ENCODE measurements at regions not wholly inside any gene's neighbourhood (a gene's known extent, or its start where the extent isn't known, plus 50 kb on each side); places are given as distances from the start of the nearest gene placed in this dataset.
"Not testable (repeated sequence)": the region's sequence is repeated elsewhere in the genome, so short reads cannot be mapped to it uniquely, and the experiment has no call there.

GRCh38 chr2:166727095-166727494 is 161.2 kb upstream of the XIRP2 start:
- no peak for DNase-seq

- DNase-seq, result no peak
Measured at GRCh38 chr2:166725927-166726924, 162.1 kb upstream of the XIRP2 start.

- no peak for DNase-seq
Measured at GRCh38 chr2:166716968-166717367, 171.3 kb upstream of the XIRP2 start.

GRCh38 chr2:166700079-166700478 is 188.2 kb upstream of the XIRP2 start:
- DNase-seq, result no peak

DNA sequence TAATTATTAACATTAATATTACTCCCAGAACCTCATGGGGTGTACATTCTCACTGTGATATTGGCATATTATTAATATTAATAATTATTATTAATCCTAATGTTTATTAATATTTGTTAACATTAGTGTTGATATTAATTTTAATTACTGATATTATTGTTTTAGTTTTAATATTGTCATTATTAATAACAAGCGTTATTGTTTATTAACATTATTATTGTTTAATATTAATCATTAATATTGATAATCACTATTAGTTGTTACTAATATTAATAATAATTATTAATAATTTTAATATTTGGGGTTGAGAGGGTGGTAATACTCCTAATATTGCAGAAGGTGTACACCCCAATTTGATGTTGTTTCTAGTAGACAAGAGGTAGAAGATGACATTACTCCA is 193.1 kb upstream of the XIRP2 start:
- DNase-seq, result no peak

- DNase-seq, result not testable (repeated sequence)
Measured at GRCh38 chr2:166686057-166686456, 192.0 kb upstream of the SCN7A start.

- no peak for DNase-seq
Measured at GRCh38 chr2:166677996-166678395, 183.9 kb upstream of the SCN7A start.

GRCh38 chr2:166676716-166677115 is 182.7 kb upstream of the SCN7A start:
- no peak for DNase-seq

GRCh38 chr2:166675553-166675952 is 181.5 kb upstream of the SCN7A start:
- DNase-seq, result no peak

GRCh38 chr2:166673986-166674385 is 179.9 kb upstream of the SCN7A start:
- no peak for DNase-seq

DNA sequence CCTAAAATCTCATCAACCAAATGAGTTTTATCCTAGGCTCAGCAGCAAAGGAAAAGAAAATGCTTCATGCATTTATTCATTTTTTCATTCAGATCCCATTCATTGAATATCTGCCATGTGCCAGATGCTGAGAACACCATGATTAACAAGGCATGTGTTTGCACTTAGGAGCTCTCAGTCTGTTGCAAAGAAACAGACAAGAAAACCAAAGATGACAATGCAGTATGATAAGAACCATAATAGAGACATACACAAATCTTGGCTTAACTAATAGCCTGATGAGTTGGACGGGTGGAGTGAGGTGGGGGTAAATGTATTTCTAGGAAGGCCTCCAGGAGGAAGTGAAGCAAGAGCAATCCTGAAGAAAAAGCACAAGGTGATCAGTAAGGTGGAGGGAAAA is 177.8 kb upstream of the SCN7A start:
- DNase-seq, result no peak

DNA sequence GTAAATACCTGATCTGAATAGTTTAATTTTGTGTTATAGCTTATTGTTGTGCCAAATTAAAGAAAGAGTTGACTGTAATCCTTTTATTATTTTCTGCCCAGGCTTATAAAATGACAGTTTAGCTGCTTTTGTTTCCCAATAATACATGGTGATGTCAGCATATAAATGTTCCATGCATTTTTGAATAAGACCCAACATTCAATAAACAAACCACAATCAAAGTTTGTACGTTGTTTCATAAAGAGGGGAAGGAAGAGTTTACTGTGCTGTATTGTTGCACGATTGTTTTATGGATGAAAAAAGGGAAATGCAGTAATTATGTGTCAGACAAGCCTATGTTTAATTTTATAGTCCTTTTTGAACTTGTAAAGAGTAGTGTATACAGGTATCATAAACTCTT is 177.2 kb upstream of the SCN7A start:
- no peak for DNase-seq

DNA sequence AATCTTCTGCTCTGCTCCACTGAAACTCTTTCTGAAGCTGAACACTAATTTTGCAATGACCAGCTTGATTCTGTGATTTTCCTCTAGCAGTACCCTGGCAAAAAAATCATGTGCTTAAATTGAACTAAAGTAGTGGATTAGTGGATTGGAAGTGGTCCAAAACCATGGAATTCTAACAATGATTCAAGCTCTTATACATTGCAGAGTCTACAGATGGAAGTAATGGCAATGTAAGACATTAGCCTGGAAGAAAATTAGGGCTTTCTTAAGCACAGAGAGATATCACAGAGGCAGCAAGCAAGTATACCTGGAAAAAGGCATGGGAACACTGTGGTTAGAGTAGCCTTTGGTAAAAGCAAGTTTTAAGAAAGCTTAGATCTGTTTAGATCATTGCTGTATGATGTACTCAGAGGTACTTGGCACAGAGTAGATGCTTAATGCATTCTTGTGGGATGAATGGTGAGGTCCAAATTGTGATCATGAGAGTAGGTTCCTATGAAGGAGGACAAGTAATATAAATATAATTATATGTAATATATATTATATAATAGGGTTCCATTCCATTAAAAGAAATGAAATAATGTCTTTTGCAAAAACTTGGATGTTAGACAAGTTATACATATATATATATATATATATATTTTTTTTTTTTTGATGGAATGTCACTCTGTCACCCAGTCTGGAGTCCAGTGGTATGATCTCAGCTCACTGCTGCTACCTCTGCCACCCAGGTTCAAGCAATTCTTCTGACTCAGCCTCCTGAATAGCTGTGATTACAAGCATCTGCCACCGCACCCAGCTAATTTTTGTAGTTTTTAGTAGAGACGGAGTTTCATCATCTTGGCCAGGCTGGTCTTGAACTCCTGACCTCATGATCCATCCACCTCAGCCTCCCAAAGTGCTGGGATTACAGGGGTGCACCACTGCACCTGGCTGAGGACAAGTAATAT is 172.2 kb upstream of the SCN7A start:
- DNase-seq, result no peak

DNA sequence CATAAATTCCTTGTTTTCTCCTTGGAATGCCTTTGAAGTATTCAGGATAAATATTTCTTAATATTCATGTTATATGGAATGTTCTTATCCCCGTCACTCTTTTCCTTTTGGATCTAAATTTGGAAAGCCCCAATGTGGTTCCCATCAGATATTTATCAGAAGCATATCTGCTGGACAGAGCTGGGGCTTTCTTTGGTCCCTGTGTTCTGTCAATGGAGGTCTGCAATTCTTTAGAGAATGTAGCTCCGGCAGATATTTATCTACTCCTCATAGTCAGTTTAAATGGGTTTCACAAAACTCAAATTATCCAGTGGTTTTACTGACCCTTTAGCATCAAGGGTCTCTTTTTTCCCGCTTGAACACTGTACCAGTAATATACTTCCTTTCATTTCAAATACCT is 167.8 kb upstream of the SCN7A start:
- DNase-seq, result no peak

- no peak for DNase-seq
Measured at GRCh38 chr2:166661391-166661790, 167.3 kb upstream of the SCN7A start.

- no peak for DNase-seq
Measured at GRCh38 chr2:166658901-166659300, 164.9 kb upstream of the SCN7A start.

DNA sequence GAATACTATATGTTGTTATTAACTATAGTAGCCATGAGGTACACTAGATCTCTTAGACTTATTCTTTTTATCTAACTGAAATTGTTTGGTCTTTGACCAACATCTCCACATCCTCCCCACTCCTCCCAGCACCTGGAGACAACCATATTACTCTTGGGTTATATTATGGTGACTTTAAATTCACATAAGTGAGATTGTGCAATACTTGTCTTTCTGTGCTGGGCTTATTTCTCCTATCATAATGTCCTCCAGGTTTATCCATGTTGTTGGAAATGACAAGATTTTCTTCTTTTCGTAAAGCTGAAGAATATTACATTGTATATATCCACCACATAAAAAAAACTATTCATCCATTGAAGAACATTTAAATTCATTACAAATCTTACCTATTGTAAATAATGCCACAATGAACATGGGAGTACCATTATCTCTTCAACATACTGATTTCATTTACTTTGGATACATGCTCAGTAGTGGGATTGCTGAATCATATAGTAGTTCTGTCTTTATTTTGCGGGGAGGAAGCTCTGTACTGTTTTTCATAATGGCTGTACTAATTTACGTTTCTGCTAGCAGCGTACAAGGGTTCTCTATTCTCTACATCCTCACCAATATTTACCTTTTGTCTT is 159.2 kb upstream of the SCN7A start:
- DNase-seq, result no peak

DNA sequence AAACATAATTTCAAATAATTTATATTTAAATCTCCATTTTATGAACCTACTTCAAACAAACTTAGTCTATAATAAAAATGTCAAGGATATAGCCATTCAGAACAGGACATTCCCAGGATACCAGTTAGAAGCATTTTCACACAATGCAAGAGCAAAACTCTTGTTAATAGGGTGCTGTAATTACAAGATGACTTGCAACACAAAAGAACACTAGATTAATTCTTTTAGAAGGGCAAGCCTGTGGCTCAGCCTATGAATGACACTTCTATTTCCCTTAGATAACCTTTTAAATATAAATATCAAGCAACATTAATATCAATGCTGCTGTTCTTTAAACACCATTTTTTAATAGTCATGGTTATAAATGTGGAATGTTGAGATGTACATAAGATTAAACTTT is 157.9 kb upstream of the SCN7A start:
- no peak for DNase-seq

- DNase-seq, result no peak
Measured at GRCh38 chr2:166651080-166651675, 157.1 kb upstream of the SCN7A start.

- DNase-seq, result no peak
Measured at GRCh38 chr2:166647935-166648334, 153.9 kb upstream of the SCN7A start.

DNA sequence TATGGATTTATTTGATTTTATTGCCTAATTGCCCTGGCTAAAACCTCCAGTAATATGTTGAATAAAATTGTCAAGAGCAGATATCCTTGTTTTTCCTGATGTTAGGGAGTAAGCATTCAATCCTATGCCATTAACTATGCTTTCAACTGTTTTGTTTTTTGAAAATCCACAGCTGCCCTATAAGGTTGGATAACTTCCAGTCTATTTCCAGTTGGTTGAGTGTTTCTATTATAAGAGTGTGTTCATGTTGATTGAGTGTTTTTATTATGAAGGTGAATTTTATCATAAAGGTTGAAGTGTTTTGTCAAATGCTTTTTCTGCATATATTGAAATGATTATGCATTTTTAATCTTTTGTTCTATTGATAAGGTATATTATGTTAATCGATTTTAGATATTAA is 149.9 kb upstream of the SCN7A start:
- no peak for DNase-seq

GRCh38 chr2:166641516-166641915 is 147.5 kb upstream of the SCN7A start:
- not testable (repeated sequence) for DNase-seq

DNA sequence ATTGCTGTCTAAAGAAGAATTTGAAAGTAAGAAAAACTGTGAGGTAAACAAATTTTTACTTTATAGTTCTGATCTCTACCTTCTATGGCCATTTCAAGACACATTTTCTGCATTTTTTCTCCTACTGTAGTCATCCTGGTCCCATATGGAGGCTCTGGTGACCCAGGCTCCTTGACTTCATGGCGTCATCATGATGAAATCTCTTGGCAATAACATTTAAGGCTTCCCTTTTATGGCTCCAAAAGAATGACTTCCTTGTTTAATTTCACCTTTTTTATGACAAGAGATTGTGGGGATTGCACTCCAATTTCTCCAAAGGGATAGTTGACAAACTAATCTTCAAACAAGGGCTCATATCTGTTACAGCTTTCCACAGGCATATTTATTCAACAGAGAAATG is 143.0 kb upstream of the SCN7A start:
- no peak for DNase-seq

Data from NCI-H146 (cell line).